Small intestine (tissue), 7 donors: ENCODE measurements at regions not wholly inside any gene's neighbourhood (a gene's known extent, or its start where the extent isn't known, plus 50 kb on each side); places are given as distances from the start of the nearest gene placed in this dataset.

Experiments
- DNase-seq, 2 donors: peaks; one replicate each; pipeline versions ENCODE4 v3.0.0 to v3.0.0-alpha.2; 2013
- FAIRE-seq: peaks from 2 replicates; lab custom pipeline; 2012; peaks lifted over from hg19 to GRCh38; lab: Jason Lieb, UNC
- H3K27ac ChIP-seq, 3 donors: one replicate each; pipeline ENCODE4 v1.5.1; 2013; ENCODE audit warnings: low read length in 2 of 3, mild to moderate bottlenecking in 2 of 3, control low read depth in 1 of 3, inconsistent platforms in 1 of 3, low read depth in 1 of 3, moderate library complexity in 1 of 3
- H3K27me3 ChIP-seq, 3 donors: one replicate each; pipeline ENCODE4 v1.6.1; 2013; ENCODE audit warnings: low read length in 3 of 3, inconsistent platforms in 1 of 3; ENCODE audit not compliant: control insufficient read depth in 3 of 3, insufficient read depth in 3 of 3
- H3K36me3 ChIP-seq, 3 donors: one replicate each; pipeline ENCODE4 v1.6.1; 2013; ENCODE audit warnings: low read length in 3 of 3, inconsistent platforms in 1 of 3, low read depth in 1 of 3, mild to moderate bottlenecking in 1 of 3, moderate library complexity in 1 of 3; ENCODE audit not compliant: control insufficient read depth in 3 of 3, insufficient read depth in 2 of 3
- H3K4me1 ChIP-seq, 3 donors: one replicate each; pipeline ENCODE4 v1.6.1; 2013; ENCODE audit warnings: low read length in 2 of 3, inconsistent platforms in 1 of 3, low read depth in 1 of 3, mild to moderate bottlenecking in 1 of 3, moderate library complexity in 1 of 3; ENCODE audit not compliant: control insufficient read depth in 3 of 3, insufficient read depth in 2 of 3
- H3K4me3 ChIP-seq, 3 donors: one replicate each; pipeline ENCODE4 v1.5.1; 2013; ENCODE audit warnings: low read length in 3 of 3, control low read depth in 1 of 3, inconsistent platforms in 1 of 3, low read depth in 1 of 3, mild to moderate bottlenecking in 1 of 3, moderate library complexity in 1 of 3
- H3K9me3 ChIP-seq, 2 donors: one replicate each; pipeline ENCODE4 v1.6.1; 2013; ENCODE audit warnings: low read depth in 1 of 2, low read length in 1 of 2; ENCODE audit not compliant: control insufficient read depth in 2 of 2, insufficient read depth in 1 of 2
- WGBS, 3 donors: extraction: QIAGEN DNeasy Blood & Tissue Kit; methylation state at CpG; one replicate each; pipeline ENCODE4 v1.1.7; 2013; 5-methylcytosine and 5-hydroxymethylcytosine counted together
- donor health status: healthy with polysubstance abuse.
- donor health status: control.
- donor health status: control.
- donor health status: Bipolar disorder and iron deficiency.
- donor health status: healthy.

DNA sequence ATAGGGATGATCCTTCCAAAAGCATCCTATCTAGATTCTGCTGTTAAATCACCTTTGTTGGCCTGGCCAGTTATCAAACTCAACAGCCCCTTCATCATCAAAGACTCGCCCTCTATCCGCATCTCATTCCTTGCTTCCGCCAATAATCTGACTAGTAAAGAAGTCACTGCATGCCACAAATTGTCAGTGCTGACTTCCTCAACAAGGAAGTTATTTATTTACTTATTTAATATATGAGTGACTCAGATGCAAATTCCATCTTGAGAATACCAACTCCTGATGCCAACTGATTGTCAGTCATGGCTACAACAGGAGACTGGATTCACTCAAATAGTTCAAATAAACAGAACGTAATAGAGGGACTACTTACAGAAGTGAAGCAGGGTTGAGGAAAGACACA lies 283.8 kb downstream of the TRIML1 start:
- H3K9me3 ChIP-seq: no peaks in the 10 kb centered on the region

DNA sequence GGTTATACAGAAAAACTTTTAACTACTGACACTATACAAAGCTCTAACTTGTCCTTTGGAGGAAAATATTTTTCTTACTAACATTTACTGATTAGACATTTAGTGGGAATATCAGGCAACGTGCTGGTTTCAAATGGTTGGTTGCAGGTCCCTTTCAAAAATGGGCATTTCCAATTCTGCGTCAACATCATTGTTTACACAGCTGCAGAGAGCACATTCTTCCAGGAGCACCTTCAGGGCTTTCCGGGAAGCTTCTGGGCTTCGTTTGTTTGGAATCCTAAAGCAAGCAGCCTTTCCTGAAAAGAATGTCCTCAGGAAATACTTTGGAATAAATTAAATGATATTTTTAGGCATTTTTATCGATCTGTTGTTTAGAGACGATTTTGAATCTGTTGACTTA lies 289.7 kb downstream of the TRIML1 start:
- no peaks in the 10 kb centered on the region for H3K27me3 ChIP-seq
- 7 to 11% (median 9%) methylated on average over 6 of the region's 6 CpGs for WGBS, 3 donors
- H3K9me3 ChIP-seq: no peaks in the 10 kb centered on the region
- H3K27ac ChIP-seq: no peak overlapping the region
- FAIRE-seq: no peak
- H3K4me1 ChIP-seq: no peaks in the 10 kb centered on the region
- no peak overlapping the region for H3K4me3 ChIP-seq
- no peak for DNase-seq
- H3K36me3 ChIP-seq: no peaks in the 10 kb centered on the region

More for the DNA sequence above, 283.8 kb downstream of the TRIML1 start:
- no peak for DNase-seq
- Histone ChIP-seq H3K4me3 (no peak overlapping the region), H3K27ac (no peak overlapping the region), H3K4me1 (no peaks in the 10 kb centered on the region), H3K27me3 (no peaks in the 10 kb centered on the region), H3K36me3 (no peaks in the 10 kb centered on the region)
- FAIRE-seq: no peak
- WGBS, 3 donors: 75 to 84% (median 81%) methylated on average over 4 of the region's 4 CpGs

DNA sequence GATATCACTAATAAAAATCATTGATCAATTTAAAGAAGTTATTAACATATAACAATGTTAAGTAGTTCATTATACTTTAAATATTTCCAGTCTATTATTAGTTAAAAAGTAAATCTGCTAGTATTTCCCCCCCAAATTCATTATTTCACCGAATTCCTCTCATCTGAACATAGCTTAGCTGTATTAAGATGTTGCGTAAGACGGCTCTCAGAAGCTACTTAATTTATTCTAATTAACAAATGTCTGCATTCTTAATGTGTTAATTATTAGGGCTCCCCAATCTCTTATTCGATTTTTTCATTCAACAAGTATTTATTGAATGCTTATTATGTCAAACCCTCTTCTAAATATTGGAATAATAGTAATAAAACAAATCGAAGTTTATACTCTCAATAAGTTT lies 290.7 kb downstream of the TRIML1 start:
- WGBS, 3 donors: 56 to 71% (median 65%) methylated on average over 5 of the region's 5 CpGs
- Histone ChIP-seq H3K9me3 (no peaks in the 10 kb centered on the region), H3K36me3 (no peaks in the 10 kb centered on the region), H3K27ac (no peak overlapping the region), H3K4me1 (no peaks in the 10 kb centered on the region), H3K4me3 (no peak overlapping the region), H3K27me3 (no peaks in the 10 kb centered on the region)
- DNase-seq: no peak
- FAIRE-seq: no peak

DNA sequence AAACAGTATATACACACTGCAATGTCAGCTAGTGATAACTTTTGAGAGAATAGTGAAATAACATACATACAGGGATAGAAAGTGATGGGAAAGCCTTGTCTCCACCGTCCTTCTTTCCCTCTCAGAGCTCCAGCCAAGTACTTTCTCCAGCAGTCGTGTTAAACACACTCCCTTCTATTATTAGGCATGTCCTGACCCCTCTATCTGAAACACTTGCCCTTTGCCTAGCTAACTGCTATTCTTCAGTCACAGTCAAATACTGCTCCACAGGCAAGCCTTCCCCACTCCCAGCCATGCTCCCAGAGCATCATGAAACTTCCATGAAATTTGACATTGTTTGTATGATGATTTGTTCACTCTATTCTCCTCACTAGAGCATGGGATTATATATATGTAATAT lies 291.1 kb downstream of the TRIML1 start:
- no peak overlapping the region for H3K27ac ChIP-seq
- H3K36me3 ChIP-seq: no peaks in the 10 kb centered on the region
- WGBS, 3 donors: 13 to 33% (median 18%) methylated on average over 2 of the region's 2 CpGs
- no peaks in the 10 kb centered on the region for H3K27me3 ChIP-seq
- no peaks in the 10 kb centered on the region for H3K4me1 ChIP-seq
- no peak for DNase-seq
- FAIRE-seq: no peak
- no peaks in the 10 kb centered on the region for H3K9me3 ChIP-seq
- H3K4me3 ChIP-seq: no peak overlapping the region

DNA sequence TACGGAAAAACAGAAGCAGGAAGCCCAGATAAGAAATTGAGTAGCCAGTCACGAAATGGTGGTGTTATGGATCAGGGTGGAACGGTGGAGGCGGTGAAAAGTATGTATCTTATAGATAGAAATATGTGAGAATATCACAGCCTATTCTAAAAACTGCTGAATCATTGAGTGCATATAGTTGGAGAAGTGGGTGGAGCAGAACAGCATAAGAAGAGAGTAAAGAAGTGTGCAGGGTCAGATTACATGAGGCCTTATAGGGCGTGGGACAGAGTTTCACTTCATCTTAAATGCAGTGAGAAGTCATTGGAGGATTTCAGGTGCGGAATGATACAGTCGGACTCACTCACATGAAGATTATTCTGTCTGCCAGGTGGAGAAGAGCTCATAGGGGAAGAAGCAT lies 293.1 kb downstream of the TRIML1 start:
- Histone ChIP-seq H3K27ac (no peak overlapping the region), H3K27me3 (no peaks in the 10 kb centered on the region), H3K4me3 (no peak overlapping the region), H3K9me3 (no peaks in the 10 kb centered on the region), H3K4me1 (peaks cover 0 to 9% (median 0%) of the 10 kb centered on the region in 3 donors), H3K36me3 (no peaks in the 10 kb centered on the region)
- no peak for DNase-seq
- WGBS, 3 donors: 77 to 84% (median 84%) methylated on average over 7 of the region's 7 CpGs
- no peak for FAIRE-seq

DNA sequence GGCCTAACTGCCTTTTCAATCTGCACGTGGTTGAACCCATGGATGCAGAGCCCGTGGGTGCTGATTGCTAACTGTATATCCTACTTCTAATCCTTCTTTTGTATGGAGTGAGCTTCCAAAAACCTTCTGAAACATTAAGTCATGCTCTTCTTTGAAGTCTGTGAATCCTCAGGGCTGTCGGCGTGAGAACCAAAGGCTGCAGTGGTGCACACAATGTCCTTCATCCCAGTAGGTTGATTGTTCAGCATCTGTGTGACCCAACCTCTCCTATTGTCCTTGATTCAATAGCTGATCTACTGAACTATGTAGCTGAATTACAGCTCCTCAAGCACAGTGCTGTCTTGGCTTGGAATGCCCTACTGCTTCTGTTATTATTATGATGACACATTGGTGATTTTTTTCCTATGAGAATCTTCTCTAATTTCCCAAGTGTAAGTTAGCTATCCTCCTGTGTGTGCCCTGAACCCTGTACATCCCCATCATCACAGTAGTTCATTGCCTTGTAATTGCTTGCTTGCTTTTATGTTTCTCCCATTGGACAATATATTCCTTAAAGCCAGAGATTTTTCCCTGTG lies 294.6 kb downstream of the TRIML1 start:
- peaks cover 0 to 19% (median 0%) of the 10 kb centered on the region in 3 donors for H3K4me1 ChIP-seq
- H3K27me3 ChIP-seq: no peaks in the 10 kb centered on the region
- no peaks in the 10 kb centered on the region for H3K9me3 ChIP-seq
- no peak overlapping the region for H3K27ac ChIP-seq
- H3K36me3 ChIP-seq: no peaks in the 10 kb centered on the region
- H3K4me3 ChIP-seq: no peak overlapping the region
- no peak for FAIRE-seq
- DNase-seq: no peak
- WGBS, 3 donors: 89 to 90% (median 89%) methylated on average over 4 of the region's 4 CpGs

DNA sequence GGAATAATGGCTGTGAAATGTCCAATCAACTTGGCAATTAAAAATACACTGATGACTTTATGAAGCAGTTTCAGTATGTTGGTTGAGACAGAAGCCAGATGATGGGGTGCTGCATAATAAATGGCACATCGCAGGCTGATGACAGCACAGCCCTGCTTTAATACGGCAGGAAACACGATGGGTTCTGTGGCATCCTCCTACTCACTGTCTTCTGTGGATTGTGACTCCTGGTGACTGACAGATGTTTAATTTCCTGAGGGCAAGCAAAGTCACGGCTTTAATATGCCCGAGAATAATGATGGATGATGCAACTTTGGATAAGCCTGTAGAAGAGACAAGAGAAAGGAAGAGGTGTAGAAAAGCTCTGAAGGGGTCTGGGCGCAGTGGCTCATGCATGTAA lies 295.4 kb downstream of the TRIML1 start:
- 80 to 85% (median 83%) methylated on average over 6 of the region's 6 CpGs for WGBS, 3 donors
- no peak for DNase-seq

DNA sequence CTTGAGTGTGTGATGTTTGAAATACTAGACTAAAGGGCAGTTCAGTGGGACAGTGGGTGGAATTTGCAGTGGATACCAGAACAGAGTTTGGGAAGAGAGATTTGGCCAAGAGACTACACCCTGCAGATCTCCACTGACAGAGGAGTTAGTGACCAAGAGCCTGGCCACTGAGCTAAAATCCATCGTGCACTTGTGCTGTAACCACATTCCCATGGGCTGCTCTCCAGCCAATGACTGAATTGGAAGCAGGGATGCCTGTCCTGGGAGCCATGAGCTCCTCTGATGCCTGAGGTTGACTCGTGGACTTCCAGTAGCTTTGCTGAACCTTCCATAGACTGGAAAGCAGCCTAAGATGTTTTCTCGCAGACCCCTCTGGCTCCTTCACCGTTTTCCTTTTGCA lies 296.1 kb downstream of the TRIML1 start:
- no peak overlapping the region for H3K4me3 ChIP-seq
- no peaks in the 10 kb centered on the region for H3K36me3 ChIP-seq
- 77 to 93% (median 82%) methylated on average over 4 of the region's 4 CpGs for WGBS, 3 donors
- FAIRE-seq: no peak
- no peaks in the 10 kb centered on the region for H3K27me3 ChIP-seq
- no peaks in the 10 kb centered on the region for H3K9me3 ChIP-seq
- no peak overlapping the region for H3K27ac ChIP-seq
- no peak for DNase-seq
- H3K4me1 ChIP-seq: peaks cover 0 to 22% (median 0%) of the 10 kb centered on the region in 3 donors

More for the DNA sequence above, 295.4 kb downstream of the TRIML1 start:
- FAIRE-seq: no peak
- no peaks in the 10 kb centered on the region for H3K27me3 ChIP-seq
- H3K9me3 ChIP-seq: no peaks in the 10 kb centered on the region
- H3K36me3 ChIP-seq: no peaks in the 10 kb centered on the region
- no peak overlapping the region for H3K27ac ChIP-seq
- no peak overlapping the region for H3K4me3 ChIP-seq
- H3K4me1 ChIP-seq: peaks cover 0 to 22% (median 0%) of the 10 kb centered on the region in 3 donors

DNA sequence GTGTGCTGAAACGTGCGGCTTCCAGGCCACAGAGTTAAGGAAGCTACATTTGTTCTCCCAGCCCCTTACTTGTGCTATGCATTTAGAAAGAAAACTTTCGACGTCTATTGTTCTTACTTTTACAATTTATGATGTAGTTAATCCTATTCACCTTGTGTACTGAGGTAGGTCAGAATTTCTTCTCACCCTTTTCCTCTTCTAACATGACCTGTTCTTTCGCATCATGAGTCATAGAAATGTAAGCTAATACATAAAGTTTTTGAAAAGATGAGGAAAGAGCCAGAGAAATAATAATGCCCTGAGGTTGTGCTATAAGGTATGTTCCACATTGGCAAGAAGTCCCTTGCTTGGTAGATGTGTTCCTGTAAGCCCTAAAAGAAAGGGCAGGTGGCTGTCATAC lies 298.3 kb downstream of the TRIML1 start:
- no peaks in the 10 kb centered on the region for H3K27me3 ChIP-seq
- peaks cover 0 to 22% (median 0%) of the 10 kb centered on the region in 3 donors for H3K4me1 ChIP-seq
- WGBS, 3 donors: 73 to 83% (median 81%) methylated on average over 5 of the region's 5 CpGs
- FAIRE-seq (no peak), DNase-seq (no peak)
- no peaks in the 10 kb centered on the region for H3K36me3 ChIP-seq
- H3K9me3 ChIP-seq: no peaks in the 10 kb centered on the region
- H3K27ac ChIP-seq: peak overlapping the region in 1 of 3 donors; percentile 43
- H3K4me3 ChIP-seq: no peak overlapping the region
